Activated effector memory CD4-positive, alpha-beta T cell treated with anti-CD3 and anti-CD28 coated beads, Interleukin-2, amount 50 U/mL, for 16 hours (primary cell): ENCODE measurements at regions not wholly inside any gene's neighbourhood (a gene's known extent, or its start where the extent isn't known, plus 50 kb on each side); places are given as distances from the start of the nearest gene placed in this dataset.
"Not testable (repeated sequence)": the region's sequence is repeated elsewhere in the genome, so short reads cannot be mapped to it uniquely, and the experiment has no call there.

Experiments
- DNase-seq: peaks from one replicate; pipeline ENCODE4 v3.0.0-alpha.2; 2020

GRCh38 chr15:30030345-30030744 lies 52.4 kb upstream of the GOLGA8J start:
- DNase-seq: no peak

GRCh38 chr15:30023798-30024295 lies 58.9 kb upstream of the GOLGA8J start:
- no peak for DNase-seq

- DNase-seq: no peak
Observed at GRCh38 chr15:30010746-30011145, 72.0 kb upstream of the GOLGA8J start.

GRCh38 chr15:30008156-30008555 lies 74.6 kb upstream of the GOLGA8J start:
- DNase-seq: no peak

GRCh38 chr15:30001602-30002001 lies 81.2 kb upstream of the GOLGA8J start:
- DNase-seq: no peak

GRCh38 chr15:29998033-29998432 lies 84.7 kb upstream of the GOLGA8J start:
- DNase-seq: no peak

GRCh38 chr15:29997499-29997898 lies 85.3 kb upstream of the GOLGA8J start:
- DNase-seq: no peak

- no peak for DNase-seq
Observed at GRCh38 chr15:29994284-29994683, 88.5 kb upstream of the GOLGA8J start.

GRCh38 chr15:29990954-29991353 lies 91.8 kb upstream of the GOLGA8J start:
- no peak for DNase-seq

GRCh38 chr15:29990035-29990434 lies 92.7 kb upstream of the GOLGA8J start:
- no peak for DNase-seq

GRCh38 chr15:29988701-29989100 lies 94.1 kb upstream of the GOLGA8J start:
- DNase-seq: no peak

- DNase-seq: no peak
Observed at GRCh38 chr15:29986946-29987345, 95.8 kb upstream of the GOLGA8J start.

- DNase-seq: no peak
Observed at GRCh38 chr15:29978411-29979382, 104.1 kb upstream of the GOLGA8J start.

GRCh38 chr15:29974056-29974455 lies 108.7 kb upstream of the GOLGA8J start:
- DNase-seq: not testable (repeated sequence)

- DNase-seq: no peak
Observed at GRCh38 chr15:29972051-29972450, 110.7 kb upstream of the GOLGA8J start.

GRCh38 chr15:29970402-29970695 lies 112.4 kb upstream of the GOLGA8J start:
- DNase-seq: no peak

- DNase-seq: no peak
Observed at GRCh38 chr15:29969562-29970401, 113.0 kb upstream of the GOLGA8J start.

GRCh38 chr15:29968895-29969561 lies 113.7 kb upstream of the GOLGA8J start:
- no peak for DNase-seq

- DNase-seq: no peak
Observed at GRCh38 chr15:29968099-29968894, 114.5 kb upstream of the GOLGA8J start.

GRCh38 chr15:29962407-29962806 lies 120.3 kb upstream of the GOLGA8J start:
- DNase-seq: no peak

GRCh38 chr15:29959384-29960137 lies 123.2 kb upstream of the GOLGA8J start:
- no peak for DNase-seq

- DNase-seq: no peak
Observed at GRCh38 chr15:29952225-29952624, 130.0 kb upstream of the TJP1 start.
